HG03066 (cell line): ENCODE measurements at regions not wholly inside any gene's neighbourhood (a gene's known extent, or its start where the extent isn't known, plus 50 kb on each side); places are given as distances from the start of the nearest gene placed in this dataset.

ENCODE experiments used
- ATAC-seq: cut with Tn5 transposase; IDR thresholded peaks from one replicate; pipeline ENCODE4 v1.9.1; 2021; ENCODE audit warnings: low read depth; ENCODE audit not compliant: unreplicated experiment

GRCh38 chr21:36554411-36555157 lies 74.7 kb upstream of the CLDN14 start:
- no peak for ATAC-seq

- ATAC-seq = no peak
Observed at GRCh38 chr21:36555199-36555800, 75.4 kb upstream of the CLDN14 start.

GRCh38 chr21:36557316-36557715 lies 77.4 kb upstream of the CLDN14 start:
- no peak for ATAC-seq

- no peak for ATAC-seq
Observed at GRCh38 chr21:36560933-36561575, 81.1 kb upstream of the CLDN14 start.

- ATAC-seq = no peak
Observed at GRCh38 chr21:36563341-36563926, 83.5 kb upstream of the CLDN14 start.

- no peak for ATAC-seq
Observed at GRCh38 chr21:36564647-36565046, 84.7 kb upstream of the CLDN14 start.

- no peak for ATAC-seq
Observed at GRCh38 chr21:36565540-36565939, 85.6 kb upstream of the CLDN14 start.

GRCh38 chr21:36566644-36567043 lies 86.7 kb upstream of the CLDN14 start:
- no peak for ATAC-seq

- no peak for ATAC-seq
Observed at GRCh38 chr21:36567216-36567885, 87.4 kb upstream of the CLDN14 start.

- ATAC-seq = no peak
Observed at GRCh38 chr21:36569511-36569910, 89.6 kb upstream of the CLDN14 start.

- ATAC-seq = no peak
Observed at GRCh38 chr21:36571556-36571955, 91.6 kb upstream of the CLDN14 start.

GRCh38 chr21:36572039-36572438 lies 92.1 kb upstream of the CLDN14 start:
- no peak for ATAC-seq

GRCh38 chr21:36575306-36575705 lies 95.4 kb upstream of the CLDN14 start:
- no peak for ATAC-seq

GRCh38 chr21:36576441-36576840 lies 96.5 kb upstream of the CLDN14 start:
- no peak for ATAC-seq

- no peak for ATAC-seq
Observed at GRCh38 chr21:36579898-36580297, 100.0 kb upstream of the CLDN14 start.

- no peak for ATAC-seq
Observed at GRCh38 chr21:36582271-36582670, 102.3 kb upstream of the CLDN14 start.

- ATAC-seq = no peak
Observed at GRCh38 chr21:36583591-36583990, 103.7 kb upstream of the CLDN14 start.

GRCh38 chr21:36584980-36585940 lies 105.3 kb upstream of the CLDN14 start:
- no peak for ATAC-seq

GRCh38 chr21:36587388-36587787 lies 107.5 kb upstream of the CLDN14 start:
- no peak for ATAC-seq
